Endodermal cell (in vitro differentiated cells): ENCODE measurements at regions not wholly inside any gene's neighbourhood (a gene's known extent, or its start where the extent isn't known, plus 50 kb on each side); places are given as distances from the start of the nearest gene placed in this dataset.

Experiments used
- DNase-seq: peaks from one replicate; pipeline ENCODE4 v3.0.0-alpha.2; 2017
- H3K27ac ChIP-seq: 2 replicates; pipeline ENCODE4 v1.5.1; 2013; ENCODE audit warnings: mild to moderate bottlenecking, low read depth, low read length, moderate library complexity
- H3K27me3 ChIP-seq: 2 replicates; pipeline ENCODE4 v1.6.1; 2013; ENCODE audit warnings: mild to moderate bottlenecking, low read length, moderate library complexity; ENCODE audit not compliant: insufficient read depth, control insufficient read depth, poor library complexity, severe bottlenecking
- H3K36me3 ChIP-seq: 2 replicates; pipeline ENCODE4 v1.7.0; 2013; ENCODE audit warnings: mild to moderate bottlenecking, low read length, moderate library complexity; ENCODE audit not compliant: control insufficient read depth, insufficient read depth
- H3K4me1 ChIP-seq: one replicate; pipeline ENCODE4 v1.7.0; 2013; ENCODE audit warnings: low read length; ENCODE audit not compliant: control insufficient read depth, insufficient read depth
- H3K4me3 ChIP-seq: 2 replicates; pipeline ENCODE4 v1.5.1; 2013; ENCODE audit warnings: mild to moderate bottlenecking, low read length, moderate library complexity
- H3K9ac ChIP-seq: 2 replicates; pipeline ENCODE4 v1.6.1; 2013; ENCODE audit warnings: mild to moderate bottlenecking, low read length, moderate library complexity; ENCODE audit not compliant: poor library complexity, severe bottlenecking; ENCODE audit errors: extremely low read depth
- H3K9me3 ChIP-seq: 2 replicates; pipeline ENCODE4 v1.6.1; 2013; ENCODE audit warnings: mild to moderate bottlenecking, low read length, moderate library complexity; ENCODE audit not compliant: control insufficient read depth
- H3K27ac Mint-ChIP-seq: 2 replicates; pipeline ENCODE4 v1.8.0; 2020; ENCODE audit warnings: mixed read lengths
- H3K27me3 Mint-ChIP-seq: 2 replicates; pipeline ENCODE4 v1.8.0; 2021; ENCODE audit warnings: mild to moderate bottlenecking, mixed read lengths; ENCODE audit not compliant: insufficient read depth
- H3K36me3 Mint-ChIP-seq: 2 replicates; pipeline ENCODE4 v1.8.0; 2020; ENCODE audit warnings: low read depth, mixed read lengths
- H3K4me1 Mint-ChIP-seq: 2 replicates; pipeline ENCODE4 v1.8.0; 2020; ENCODE audit warnings: mixed read lengths
- H3K4me3 Mint-ChIP-seq: 2 replicates; pipeline ENCODE4 v1.8.0; 2020; ENCODE audit warnings: mild to moderate bottlenecking, moderate library complexity, mixed read lengths
- H3K9me3 Mint-ChIP-seq: 2 replicates; pipeline ENCODE4 v1.8.0; 2020; ENCODE audit warnings: mild to moderate bottlenecking, mixed read lengths
- CTCF ChIP-seq: fragments of 200-600 bp; sonication (generic); conservative IDR thresholded peaks from 2 replicates; pipeline ENCODE4 v1.5.0; 2021; ENCODE audit warnings: antibody characterized with exemption, mild to moderate bottlenecking
- WGBS, 2 experiments: methylation state at CpG; one replicate each; pipeline versions ENCODE4 v1.1.5 to v1.1.7; 2013; ENCODE audit warnings: missing lambda C conversion rate in 2 of 2, mixed read lengths in 1 of 2; ENCODE audit not compliant: insufficient coverage in 1 of 2, insufficient read length in 1 of 2; 5-methylcytosine and 5-hydroxymethylcytosine counted together

GRCh38 chr1:93740157-93740556, 58.5 kb upstream of the BCAR3 start:
- H3K27me3 ChIP-seq, result peaks cover 14% of the 10 kb centered on the region
- Mint-ChIP-seq H3K4me1 (peaks cover 25% of the 10 kb centered on the region), H3K36me3 (no peaks in the 10 kb centered on the region), H3K4me3 (no peak overlapping the region), H3K27me3 (peaks cover 13% of the 10 kb centered on the region), H3K27ac (no peak overlapping the region), H3K9me3 (peaks cover 4% of the 10 kb centered on the region)
- H3K27ac ChIP-seq, result peak overlapping the region; percentile 66
- no peaks in the 10 kb centered on the region for H3K36me3 ChIP-seq
- no peaks in the 10 kb centered on the region for H3K9me3 ChIP-seq
- TF ChIP-seq CTCF, result no peak
- peaks cover 8% of the 10 kb centered on the region for H3K4me1 ChIP-seq
- DNase-seq, result no peak
- WGBS, 2 experiments, result 82 to 97% methylated on average over 2 to 3 of the region's 3 CpGs
- no peak overlapping the region for H3K4me3 ChIP-seq
- H3K9ac ChIP-seq, result no peak overlapping the region

- H3K4me3 Mint-ChIP-seq, result no peak overlapping the region
- Histone ChIP-seq H3K27me3 (peaks cover 7% of the 10 kb centered on the region), H3K36me3 (no peaks in the 10 kb centered on the region), H3K4me1 (peaks cover 8% of the 10 kb centered on the region), H3K4me3 (no peak overlapping the region), H3K9me3 (no peaks in the 10 kb centered on the region), H3K27ac (no peak overlapping the region), H3K9ac (no peak overlapping the region)
- no peak for TF ChIP-seq CTCF
- H3K27ac Mint-ChIP-seq, result no peak overlapping the region
- WGBS, 2 experiments, result 94 to 95% methylated on average over 3 to 5 of the region's 5 CpGs
- H3K9me3 Mint-ChIP-seq, result peaks cover 3% of the 10 kb centered on the region
- H3K27me3 Mint-ChIP-seq, result peaks cover 6% of the 10 kb centered on the region
- H3K36me3 Mint-ChIP-seq, result no peaks in the 10 kb centered on the region
- DNase-seq, result no peak
- peaks cover 25% of the 10 kb centered on the region for H3K4me1 Mint-ChIP-seq
These were observed 57.8 kb upstream of the BCAR3 start for GRCh38 chr1:93739472-93739871.

DNA sequence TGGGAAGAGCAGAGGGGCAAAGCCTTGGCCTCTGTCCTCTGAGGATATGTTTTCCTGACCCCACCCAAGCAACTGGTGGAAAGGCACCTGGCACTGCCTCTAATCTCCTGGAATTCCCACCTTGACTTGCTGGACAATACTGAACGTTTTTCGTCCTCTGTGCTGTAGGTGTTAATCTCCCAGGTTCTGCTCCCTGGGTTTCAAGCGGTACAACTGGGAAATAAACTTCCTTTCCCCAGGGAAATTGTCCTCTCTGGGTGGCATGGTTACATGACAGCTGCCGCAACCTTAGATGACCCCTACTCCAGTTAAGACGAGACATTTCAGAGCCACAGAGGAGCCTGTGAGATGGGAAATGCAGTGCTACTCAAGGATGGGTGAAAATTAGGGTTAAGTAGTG, 57.3 kb upstream of the BCAR3 start:
- Histone ChIP-seq H3K9me3 (no peaks in the 10 kb centered on the region), H3K36me3 (no peaks in the 10 kb centered on the region), H3K9ac (no peak overlapping the region), H3K4me1 (peaks cover 8% of the 10 kb centered on the region), H3K27me3 (peaks cover 4% of the 10 kb centered on the region), H3K4me3 (no peak overlapping the region), H3K27ac (no peak overlapping the region)
- H3K9me3 Mint-ChIP-seq, result peaks cover 3% of the 10 kb centered on the region
- no peak overlapping the region for H3K4me3 Mint-ChIP-seq
- no peaks in the 10 kb centered on the region for H3K36me3 Mint-ChIP-seq
- no peak overlapping the region for H3K27ac Mint-ChIP-seq
- peaks cover under 1% of the 10 kb centered on the region for H3K27me3 Mint-ChIP-seq
- H3K4me1 Mint-ChIP-seq, result peaks cover 26% of the 10 kb centered on the region
- no peak for DNase-seq
- 88 to 91% methylated on average over 4 to 5 of the region's 5 CpGs for WGBS, 2 experiments
- TF ChIP-seq CTCF, result no peak
